ENCODE measurements at regions not wholly inside any gene's neighbourhood (a gene's known extent, or its start where the extent isn't known, plus 50 kb on each side); places are given as distances from the start of the nearest gene placed in this dataset.

DNA sequence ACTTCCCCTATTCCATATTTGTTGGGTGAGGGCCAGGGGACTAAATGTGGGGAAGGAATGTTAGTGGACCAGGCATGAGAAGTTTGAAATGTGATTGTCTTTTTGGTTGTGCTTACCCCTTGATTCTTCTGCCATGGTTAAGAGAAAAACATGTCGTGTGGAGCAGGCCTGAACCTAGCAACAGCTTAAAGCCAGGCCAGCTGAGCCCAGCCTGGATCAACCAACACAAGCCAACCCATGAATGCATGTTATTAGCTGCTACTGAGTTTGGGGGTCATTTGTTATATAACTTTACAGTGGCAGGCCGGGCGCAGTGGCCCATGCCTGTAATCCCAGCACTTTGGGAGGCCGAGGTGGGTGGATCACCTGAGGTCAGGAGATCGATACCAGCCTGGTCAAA lies 52.4 kb upstream of the TRIO start:
- DNase-seq (ENCODE audit: extremely low read depth, low read depth) = no peak
- TF ChIP-seq, protein P1, sequence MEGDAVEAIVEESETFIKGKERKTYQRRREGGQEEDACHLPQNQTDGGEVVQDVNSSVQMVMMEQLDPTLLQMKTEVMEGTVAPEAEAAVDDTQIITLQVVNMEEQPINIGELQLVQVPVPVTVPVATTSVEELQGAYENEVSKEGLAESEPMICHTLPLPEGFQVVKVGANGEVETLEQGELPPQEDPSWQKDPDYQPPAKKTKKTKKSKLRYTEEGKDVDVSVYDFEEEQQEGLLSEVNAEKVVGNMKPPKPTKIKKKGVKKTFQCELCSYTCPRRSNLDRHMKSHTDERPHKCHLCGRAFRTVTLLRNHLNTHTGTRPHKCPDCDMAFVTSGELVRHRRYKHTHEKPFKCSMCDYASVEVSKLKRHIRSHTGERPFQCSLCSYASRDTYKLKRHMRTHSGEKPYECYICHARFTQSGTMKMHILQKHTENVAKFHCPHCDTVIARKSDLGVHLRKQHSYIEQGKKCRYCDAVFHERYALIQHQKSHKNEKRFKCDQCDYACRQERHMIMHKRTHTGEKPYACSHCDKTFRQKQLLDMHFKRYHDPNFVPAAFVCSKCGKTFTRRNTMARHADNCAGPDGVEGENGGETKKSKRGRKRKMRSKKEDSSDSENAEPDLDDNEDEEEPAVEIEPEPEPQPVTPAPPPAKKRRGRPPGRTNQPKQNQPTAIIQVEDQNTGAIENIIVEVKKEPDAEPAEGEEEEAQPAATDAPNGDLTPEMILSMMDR (IDR thresholded peaks at IDR 0.05; ENCODE audit: low read depth, low read length, missing control alignments) = no peak
- H3K4me3 ChIP-seq (replicated peaks; ENCODE audit: low read depth, low read length) = no peak overlapping the region

DNA sequence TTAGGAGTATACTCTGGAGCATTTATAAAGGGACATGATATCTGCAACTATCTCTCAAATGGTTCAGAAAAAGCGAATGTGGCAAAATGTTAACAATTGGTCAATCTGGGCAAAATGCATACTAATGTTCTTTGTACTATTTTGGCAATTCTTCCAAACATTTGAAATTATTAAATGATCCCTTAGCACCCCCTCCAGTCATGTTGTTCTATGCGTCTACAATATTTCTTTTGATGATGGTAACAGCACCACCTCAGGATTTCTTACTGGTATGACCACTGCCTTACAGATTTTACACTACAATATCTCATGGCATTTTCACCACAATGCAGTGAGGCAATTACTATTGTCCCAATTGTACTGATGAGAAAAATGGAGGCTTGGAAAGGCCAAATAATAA lies 52.9 kb upstream of the TRIO start:
- H3K4me3 ChIP-seq (replicated peaks; ENCODE audit: low read depth, low read length) = no peak overlapping the region
- TF ChIP-seq, protein P1 (IDR thresholded peaks at IDR 0.05; ENCODE audit: low read depth, low read length, missing control alignments) = no peak
- no peak for DNase-seq (ENCODE audit: extremely low read depth, low read depth)

DNA sequence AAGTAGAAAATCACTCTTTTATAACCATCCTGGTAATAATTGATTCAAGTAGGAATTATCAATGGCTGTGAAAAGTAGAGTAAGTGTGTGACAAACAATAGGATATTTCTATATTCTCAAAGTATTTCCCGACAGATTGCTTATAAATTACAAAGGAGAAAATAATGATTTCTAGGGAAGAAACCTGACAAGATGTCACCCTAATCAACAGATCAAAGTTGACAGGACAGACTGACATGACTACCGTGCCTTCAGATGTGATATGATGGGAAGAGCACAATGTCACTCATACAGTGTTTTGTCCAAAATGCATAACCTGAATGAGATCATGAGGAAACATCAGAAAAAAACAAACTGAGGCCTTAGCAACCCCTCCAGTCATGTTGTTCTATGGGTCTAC lies 53.9 kb upstream of the TRIO start:
- H3K4me3 ChIP-seq (replicated peaks; ENCODE audit: low read depth, low read length) = no peak overlapping the region
- TF ChIP-seq, protein P1 (IDR thresholded peaks at IDR 0.05; ENCODE audit: low read depth, low read length, missing control alignments) = no peak
- no peak for DNase-seq (ENCODE audit: extremely low read depth, low read depth)

DNA sequence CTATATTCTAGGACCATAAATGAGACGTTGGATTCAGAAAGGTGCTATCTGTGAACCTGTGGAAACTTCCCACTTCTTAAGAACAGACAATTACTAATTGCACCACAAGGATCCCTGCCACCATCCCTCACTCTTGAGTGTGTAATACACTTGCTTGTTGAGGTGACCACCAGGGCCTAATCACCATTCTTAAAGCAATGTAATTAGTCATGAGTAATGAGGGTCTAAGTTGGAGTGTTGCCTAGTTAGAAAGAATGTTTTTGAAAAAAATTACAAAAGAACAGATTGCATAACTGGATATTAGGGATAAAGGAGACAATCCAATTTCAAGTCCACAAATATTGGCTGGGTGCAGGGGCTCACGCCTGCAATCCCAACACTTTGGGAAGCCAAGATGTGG lies 56.9 kb upstream of the TRIO start:
- no peak for DNase-seq (ENCODE audit: extremely low read depth, low read depth)
- no peak overlapping the region for H3K4me3 ChIP-seq (replicated peaks; ENCODE audit: low read depth, low read length)
- TF ChIP-seq, protein P1 (IDR thresholded peaks at IDR 0.05; ENCODE audit: low read depth, low read length, missing control alignments) = no peak

DNA sequence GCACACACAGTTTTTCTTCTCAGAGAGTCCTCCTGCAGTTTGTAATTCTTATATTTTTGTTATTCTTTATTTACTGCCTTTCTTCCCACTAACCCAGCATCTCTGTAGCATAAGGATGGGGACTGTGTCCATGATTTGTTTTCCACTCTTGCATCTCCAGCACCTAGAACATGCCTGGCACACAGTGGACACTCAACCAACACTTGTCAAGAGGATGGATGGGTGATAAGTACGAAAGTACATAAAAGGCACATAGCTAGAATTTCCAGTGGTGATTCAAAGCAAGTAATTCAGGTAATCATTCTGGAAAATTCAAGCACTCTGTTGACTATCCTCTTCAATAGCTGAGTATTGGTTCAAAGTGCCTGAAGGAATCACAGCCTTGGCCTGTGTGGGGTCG lies 60.2 kb upstream of the TRIO start:
- H3K4me3 ChIP-seq (replicated peaks; ENCODE audit: low read depth, low read length) = no peak overlapping the region
- no peak for DNase-seq (ENCODE audit: extremely low read depth, low read depth)

DNA sequence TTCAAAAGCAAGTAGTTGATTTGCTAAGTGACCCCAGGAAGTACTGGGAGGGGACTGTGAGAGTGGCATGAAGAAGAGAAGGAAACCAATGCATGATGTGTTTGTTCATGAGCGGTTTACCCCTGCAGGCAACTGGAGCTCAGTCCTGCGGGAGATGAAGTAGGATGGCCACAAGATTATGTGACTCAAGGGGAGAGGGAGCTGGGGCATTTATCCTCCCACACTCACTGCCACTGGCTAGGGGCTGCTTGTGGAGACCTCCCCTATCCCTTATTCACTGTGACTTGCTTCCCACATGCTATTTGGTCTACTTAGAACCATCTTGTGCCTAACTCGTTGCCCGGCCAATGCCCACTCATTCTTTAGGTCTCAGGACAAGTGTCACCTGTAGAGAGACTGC lies 60.6 kb upstream of the TRIO start:
- no peak for DNase-seq (ENCODE audit: extremely low read depth, low read depth)
- TF ChIP-seq, protein P1 (IDR thresholded peaks at IDR 0.05; ENCODE audit: low read depth, low read length, missing control alignments) = no peak
- H3K4me3 ChIP-seq (replicated peaks; ENCODE audit: low read depth, low read length) = no peak overlapping the region

More for the DNA sequence above, 60.2 kb upstream of the TRIO start:
- TF ChIP-seq, protein P1 (IDR thresholded peaks at IDR 0.05; ENCODE audit: low read depth, low read length, missing control alignments) = no peak

DNA sequence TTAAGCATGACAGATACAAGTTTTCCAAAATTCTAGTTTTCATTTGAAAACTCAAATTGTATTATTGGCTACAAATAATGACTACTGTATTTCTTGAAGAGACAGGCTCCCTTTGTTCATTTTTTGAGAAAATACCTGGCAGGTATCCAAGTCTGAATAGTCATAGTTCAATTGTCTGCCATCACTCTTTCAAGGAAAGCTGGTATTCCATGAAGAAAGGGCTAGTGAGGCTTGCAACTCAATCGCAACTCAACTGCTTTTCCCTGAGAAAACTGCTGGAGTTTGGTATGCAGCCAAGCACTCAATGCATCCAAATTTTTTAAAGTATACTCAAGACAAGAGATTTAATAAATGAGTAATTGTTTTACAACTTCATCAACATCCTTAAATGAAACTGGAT lies 61.4 kb upstream of the TRIO start:
- TF ChIP-seq, protein P1 (IDR thresholded peaks at IDR 0.05; ENCODE audit: low read depth, low read length, missing control alignments) = no peak
- no peak overlapping the region for H3K4me3 ChIP-seq (replicated peaks; ENCODE audit: low read depth, low read length)
- no peak for DNase-seq (ENCODE audit: extremely low read depth, low read depth)
